Liver (tissue), 8 donors: ENCODE measurements at regions not wholly inside any gene's neighbourhood (a gene's known extent, or its start where the extent isn't known, plus 50 kb on each side); places are given as distances from the start of the nearest gene placed in this dataset.

Experiments used
- DNase-seq: peaks from one replicate; pipeline ENCODE4 v3.0.0-alpha.2; 2017; ENCODE audit warnings: low spot score
- H3K27ac ChIP-seq, 2 donors: one replicate each; pipeline ENCODE4 v1.7.0; 2013; ENCODE audit warnings: inconsistent platforms in 2 of 2, low read length in 2 of 2, control low read depth in 1 of 2, low read depth in 1 of 2, mild to moderate bottlenecking in 1 of 2
- H3K27me3 ChIP-seq, 4 donors: one replicate each; pipeline versions ENCODE4 v1.6.1 to v1.7.0; 2013; ENCODE audit warnings: low read length in 3 of 4, inconsistent platforms in 1 of 4, mild to moderate bottlenecking in 1 of 4, moderate library complexity in 1 of 4; ENCODE audit not compliant: control insufficient read depth in 4 of 4, insufficient read depth in 4 of 4
- H3K36me3 ChIP-seq, 4 donors: one replicate each; pipeline versions ENCODE4 v1.6.1 to v1.7.0; 2013; ENCODE audit warnings: low read length in 3 of 4, mild to moderate bottlenecking in 3 of 4, low read depth in 1 of 4, moderate library complexity in 1 of 4; ENCODE audit not compliant: control insufficient read depth in 4 of 4, insufficient read depth in 3 of 4
- H3K4me1 ChIP-seq, 4 donors: one replicate each; pipeline versions ENCODE4 v1.6.1 to v1.7.0; 2013; ENCODE audit warnings: low read length in 3 of 4, mild to moderate bottlenecking in 3 of 4, moderate library complexity in 1 of 4; ENCODE audit not compliant: control insufficient read depth in 4 of 4, insufficient read depth in 4 of 4
- H3K4me3 ChIP-seq, 3 donors: one replicate each; pipeline versions ENCODE4 v1.6.1 to v1.7.0; 2013; ENCODE audit warnings: low read length in 3 of 3, control low read depth in 1 of 3, low read depth in 1 of 3, mild to moderate bottlenecking in 1 of 3
- H3K9ac ChIP-seq, 2 donors: one replicate each; pipeline ENCODE4 v1.7.0; 2013; ENCODE audit warnings: low read length in 2 of 2, mild to moderate bottlenecking in 2 of 2, moderate library complexity in 2 of 2, control low read depth in 1 of 2, low read depth in 1 of 2
- H3K9me3 ChIP-seq, 4 donors: one replicate each; pipeline versions ENCODE4 v1.6.1 to v1.7.0; 2013; ENCODE audit warnings: low read length in 3 of 4; ENCODE audit not compliant: control insufficient read depth in 4 of 4
- ATF3 ChIP-seq: IDR thresholded peaks from 2 replicates; pipeline ENCODE4 v1.6.1; 2016; ENCODE audit warnings: antibody characterized with exemption
- CTCF ChIP-seq: fragments of 150-350 bp; IDR thresholded peaks from 2 replicates; pipeline ENCODE4 v1.5.1; 2017; ENCODE audit warnings: improper control_type of control experiment, low read depth, low read length; ENCODE audit not compliant: missing input control
- EGR1 ChIP-seq, 2 donors: IDR thresholded peaks; 2 replicates each; pipeline ENCODE4 v1.6.1; 2016 to 2018; ENCODE audit warnings: antibody characterized with exemption in 2 of 2, low read depth in 2 of 2
- FOXA1 ChIP-seq: IDR thresholded peaks from 2 replicates; pipeline ENCODE4 v1.6.1; 2016; ENCODE audit warnings: antibody characterized with exemption
- FOXA2 ChIP-seq: IDR thresholded peaks from 2 replicates; pipeline ENCODE4 v1.6.1; 2016; ENCODE audit warnings: antibody characterized with exemption
- GABPA ChIP-seq, 2 donors: IDR thresholded peaks in 1 of 2; conservative IDR thresholded peaks in 1 of 2; 2 replicates each; pipeline ENCODE4 v1.6.1; 2016; ENCODE audit warnings: antibody characterized with exemption in 2 of 2, mild to moderate bottlenecking in 1 of 2, moderate library complexity in 1 of 2
- HNF4A ChIP-seq, 2 donors: conservative IDR thresholded peaks; 2 replicates each; pipeline ENCODE4 v1.6.1; 2016; ENCODE audit warnings: antibody characterized with exemption in 2 of 2, mild to moderate bottlenecking in 2 of 2
- HNF4G ChIP-seq: IDR thresholded peaks from 2 replicates; pipeline ENCODE4 v1.6.1; 2016; ENCODE audit warnings: antibody characterized with exemption
- JUND ChIP-seq, 2 donors: IDR thresholded peaks; 2 replicates each; pipeline ENCODE4 v1.6.1; 2016; ENCODE audit warnings: antibody characterized with exemption in 2 of 2
- MAX ChIP-seq: IDR thresholded peaks from 2 replicates; pipeline ENCODE4 v1.6.1; 2016; ENCODE audit warnings: antibody characterized with exemption
- NR2F2 ChIP-seq: IDR thresholded peaks from 2 replicates; pipeline ENCODE4 v1.6.1; 2016; ENCODE audit warnings: antibody characterized with exemption
- RAD21 ChIP-seq, 2 donors: IDR thresholded peaks; 2 replicates each; pipeline ENCODE4 v1.6.1; 2016; ENCODE audit warnings: antibody characterized with exemption in 2 of 2, mild to moderate bottlenecking in 2 of 2
- REST ChIP-seq: IDR thresholded peaks from 2 replicates; pipeline ENCODE4 v1.6.1; 2016; ENCODE audit warnings: antibody characterized with exemption, mild to moderate bottlenecking
- RXRA ChIP-seq, 2 donors: IDR thresholded peaks; 2 replicates each; pipeline ENCODE4 v1.6.1; 2017 to 2018; ENCODE audit warnings: antibody characterized with exemption in 2 of 2, mild to moderate bottlenecking in 1 of 2
- SP1 ChIP-seq: IDR thresholded peaks from 2 replicates; pipeline ENCODE4 v1.6.1; 2018; ENCODE audit warnings: antibody characterized with exemption, mild to moderate bottlenecking
- TAF1 ChIP-seq: conservative IDR thresholded peaks from 2 replicates; pipeline ENCODE4 v1.6.1; 2016; ENCODE audit warnings: antibody characterized with exemption, mild to moderate bottlenecking
- YY1 ChIP-seq: IDR thresholded peaks from 2 replicates; pipeline ENCODE4 v1.6.1; 2016; ENCODE audit warnings: antibody characterized with exemption, mild to moderate bottlenecking
- ZBTB33 ChIP-seq: IDR thresholded peaks from 2 replicates; pipeline ENCODE4 v1.6.1; 2016; ENCODE audit warnings: antibody characterized with exemption
- WGBS: extraction: QIAGEN DNeasy Blood & Tissue Kit; methylation state at CpG from one replicate; pipeline ENCODE4 v1.1.7; 2013; 5-methylcytosine and 5-hydroxymethylcytosine counted together
- donor health status: healthy.
- donor health status: healthy.
- donor health status: healthy.
- donor health status: healthy.
- donor health status: healthy.

GRCh38 chr12:24266982-24267381 lies 317.5 kb upstream of the SOX5 start:
- Histone ChIP-seq H3K4me1 (peaks cover 0 to 14% (median 2%) of the 10 kb centered on the region in 4 donors), H3K9ac (no peak overlapping the region), H3K27me3 (no peaks in the 10 kb centered on the region), H3K4me3 (no peak overlapping the region), H3K27ac (no peak overlapping the region), H3K36me3 (no peaks in the 10 kb centered on the region), H3K9me3 (no peaks in the 10 kb centered on the region)
- DNase-seq: no peak
- WGBS: 89% methylated on average over 2 of the region's 2 CpGs
- no peak for TF ChIP-seq JUND (IDR thresholded peaks at IDR 0.05)
- no peak for TF ChIP-seq YY1
- TF ChIP-seq RXRA (IDR thresholded peaks at IDR 0.05): no peak
- no peak for TF ChIP-seq GABPA (IDR thresholded peaks at IDR 0.05 in 1 of 2, conservative IDR thresholded peaks at IDR 0.05 in 1 of 2)
- no peak for TF ChIP-seq TAF1
- no peak for TF ChIP-seq EGR1 (IDR thresholded peaks at IDR 0.05; ENCODE audit: low read depth in 2 of 2)
- no peak for TF ChIP-seq FOXA2
- TF ChIP-seq NR2F2: no peak
- no peak for TF ChIP-seq RAD21 (IDR thresholded peaks at IDR 0.05)
- TF ChIP-seq ZBTB33: no peak

- Histone ChIP-seq H3K9ac (no peak overlapping the region), H3K27ac (no peak overlapping the region), H3K36me3 (no peaks in the 10 kb centered on the region), H3K4me1 (peaks cover 0 to 9% (median 1%) of the 10 kb centered on the region in 4 donors), H3K4me3 (no peak overlapping the region), H3K27me3 (no peaks in the 10 kb centered on the region), H3K9me3 (no peaks in the 10 kb centered on the region)
- TF ChIP-seq NR2F2: no peak
- TF ChIP-seq ATF3: no peak
- TF ChIP-seq SP1: no peak
- TF ChIP-seq MAX: no peak
- TF ChIP-seq HNF4A (conservative IDR thresholded peaks at IDR 0.05): no peak
- TF ChIP-seq YY1: no peak
- TF ChIP-seq EGR1 (IDR thresholded peaks at IDR 0.05; ENCODE audit: low read depth in 2 of 2): no peak
- TF ChIP-seq ZBTB33: no peak
- no peak for TF ChIP-seq RXRA (IDR thresholded peaks at IDR 0.05)
- TF ChIP-seq TAF1: no peak
- TF ChIP-seq HNF4G: no peak
- TF ChIP-seq GABPA (IDR thresholded peaks at IDR 0.05 in 1 of 2, conservative IDR thresholded peaks at IDR 0.05 in 1 of 2): no peak
- no peak for TF ChIP-seq FOXA1
- TF ChIP-seq FOXA2: no peak
- no peak for TF ChIP-seq CTCF
- TF ChIP-seq JUND (IDR thresholded peaks at IDR 0.05): no peak
- TF ChIP-seq RAD21 (IDR thresholded peaks at IDR 0.05): no peak
- TF ChIP-seq REST: no peak
- WGBS: 88% methylated on average over 4 of the region's 4 CpGs
- no peak for DNase-seq
Measured at GRCh38 chr12:24256684-24257083, 307.2 kb upstream of the SOX5 start.
